A673 (cell line): ENCODE measurements at regions not wholly inside any gene's neighbourhood (a gene's known extent, or its start where the extent isn't known, plus 50 kb on each side); places are given as distances from the start of the nearest gene placed in this dataset.
A peak's percentile ranks its signal among the peaks of the same experiment; 100 is the strongest.

Experiments
- BruUV-seq: library from RNA; stranded (reverse); fragments of 400-500 nt; replicated peaks from 2 replicates; lab custom pipeline; 2021; lab: Mats Ljungman, UMichigan
- CTCF ChIA-PET: fragments of 300-600 bp; sonication (Branson Sonifier 250); formaldehyde crosslinking; loops from one replicate; lab custom pipeline; 2022; ENCODE audit warnings: antibody characterized with exemption; lab: Charles Lee
- POLR2A ChIA-PET: fragments of 300-600 bp; sonication (Branson Sonifier 250); formaldehyde crosslinking; loops from one replicate; lab custom pipeline; 2022; ENCODE audit warnings: antibody characterized with exemption; ENCODE audit not compliant: low non-redundant PET; lab: Charles Lee
- DNase-seq: peaks from one replicate; pipeline ENCODE4 v3.0.0-alpha.2; 2015; ENCODE audit warnings: low spot score
- H3K27ac ChIP-seq: fragments of 200-600 bp; sonication (generic); 2 replicates; pipeline ENCODE4 v1.5.1; 2016; ENCODE audit warnings: mixed run types, low read depth, mild to moderate bottlenecking, mixed read lengths, antibody characterized with exemption, low read length; ENCODE audit not compliant: poor library complexity, severe bottlenecking
- H3K27me3 ChIP-seq: fragments of 200-600 bp; sonication (generic); replicated peaks from 2 replicates; pipeline ENCODE4 v1.6.1; 2017; ENCODE audit warnings: mixed run types, low read depth, mild to moderate bottlenecking, mixed read lengths, antibody characterized with exemption, low read length; ENCODE audit not compliant: insufficient read depth, poor library complexity
- H3K36me3 ChIP-seq: fragments of 200-600 bp; sonication (generic); 2 replicates; pipeline ENCODE4 v1.6.1; 2016; ENCODE audit warnings: mixed run types, mild to moderate bottlenecking, mixed read lengths, antibody characterized with exemption, low read length; ENCODE audit not compliant: insufficient read depth, poor library complexity, severe bottlenecking
- H3K4me1 ChIP-seq: fragments of 200-600 bp; sonication (generic); 2 replicates; pipeline ENCODE4 v1.6.1; 2017; ENCODE audit warnings: mixed run types, mild to moderate bottlenecking, mixed read lengths, antibody characterized with exemption, low read length; ENCODE audit not compliant: insufficient read depth, poor library complexity, severe bottlenecking
- H3K4me3 ChIP-seq: fragments of 200-600 bp; sonication (generic); 2 replicates; pipeline ENCODE4 v1.5.1; 2016; ENCODE audit warnings: low read depth, mixed run types, mild to moderate bottlenecking, mixed read lengths, low read length; ENCODE audit not compliant: poor library complexity, severe bottlenecking
- H3K9me3 ChIP-seq: fragments of 200-600 bp; sonication (generic); 2 replicates; pipeline ENCODE4 v1.6.1; 2016; ENCODE audit warnings: mixed run types, low read depth, mild to moderate bottlenecking, mixed read lengths, antibody characterized with exemption, low read length; ENCODE audit not compliant: poor library complexity, severe bottlenecking
- EZH2 ChIP-seq: fragments of 200-600 bp; sonication (generic); IDR thresholded peaks from 2 replicates; pipeline ENCODE4 v1.6.1; 2017; ENCODE audit warnings: borderline replicate concordance, low read depth, mild to moderate bottlenecking, mixed read lengths, antibody characterized with exemption, low read length; ENCODE audit not compliant: poor library complexity, severe bottlenecking
- intact Hi-C: fragments of 100-400 bp; cut with micrococcal nuclease; formaldehyde crosslinking; loops from one replicate; pipeline ENCODE4 v1.10.0; 2022; ENCODE audit not compliant: unreplicated experiment
- TF ChIP-seq, protein P1 (sequence below): fragments of 300-800, 200-600 bp; sonication (generic); conservative IDR thresholded peaks from 2 replicates; pipeline ENCODE4 v1.5.1; 2017; ENCODE audit warnings: low read depth, mild to moderate bottlenecking, antibody characterized with exemption, low read length, moderate library complexity, mixed read lengths

- Histone ChIP-seq H3K27me3 (no peaks in the 10 kb centered on the region), H3K4me3 (peak overlapping the region; percentile 28), H3K27ac (peak overlapping the region; percentile 64), H3K4me1 (peaks cover 53% of the 10 kb centered on the region), H3K36me3 (no peaks in the 10 kb centered on the region), H3K9me3 (no peaks in the 10 kb centered on the region)
- CTCF ChIA-PET: no interaction called here
- TF ChIP-seq EZH2: no peak
- TF ChIP-seq, protein P1, sequence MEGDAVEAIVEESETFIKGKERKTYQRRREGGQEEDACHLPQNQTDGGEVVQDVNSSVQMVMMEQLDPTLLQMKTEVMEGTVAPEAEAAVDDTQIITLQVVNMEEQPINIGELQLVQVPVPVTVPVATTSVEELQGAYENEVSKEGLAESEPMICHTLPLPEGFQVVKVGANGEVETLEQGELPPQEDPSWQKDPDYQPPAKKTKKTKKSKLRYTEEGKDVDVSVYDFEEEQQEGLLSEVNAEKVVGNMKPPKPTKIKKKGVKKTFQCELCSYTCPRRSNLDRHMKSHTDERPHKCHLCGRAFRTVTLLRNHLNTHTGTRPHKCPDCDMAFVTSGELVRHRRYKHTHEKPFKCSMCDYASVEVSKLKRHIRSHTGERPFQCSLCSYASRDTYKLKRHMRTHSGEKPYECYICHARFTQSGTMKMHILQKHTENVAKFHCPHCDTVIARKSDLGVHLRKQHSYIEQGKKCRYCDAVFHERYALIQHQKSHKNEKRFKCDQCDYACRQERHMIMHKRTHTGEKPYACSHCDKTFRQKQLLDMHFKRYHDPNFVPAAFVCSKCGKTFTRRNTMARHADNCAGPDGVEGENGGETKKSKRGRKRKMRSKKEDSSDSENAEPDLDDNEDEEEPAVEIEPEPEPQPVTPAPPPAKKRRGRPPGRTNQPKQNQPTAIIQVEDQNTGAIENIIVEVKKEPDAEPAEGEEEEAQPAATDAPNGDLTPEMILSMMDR: no peak
- peak; percentile 91 for DNase-seq
- BruUV-seq: no TSS peak
- intact Hi-C loops: loop anchor here (10.0 kb wide), 1 partner anchor 616 kb away; the partner anchor contains the start of gene SOX11
- POLR2A ChIA-PET: interaction anchor here (0.5 to 0.6 kb wide), 2 partner anchors 9 to 55 kb away, joined by 4 to 5 read pairs; no protein-coding TSS in a partner anchor
These were observed 555.2 kb downstream of the CMPK2 start for GRCh38 chr2:6310256-6311215.

DNA sequence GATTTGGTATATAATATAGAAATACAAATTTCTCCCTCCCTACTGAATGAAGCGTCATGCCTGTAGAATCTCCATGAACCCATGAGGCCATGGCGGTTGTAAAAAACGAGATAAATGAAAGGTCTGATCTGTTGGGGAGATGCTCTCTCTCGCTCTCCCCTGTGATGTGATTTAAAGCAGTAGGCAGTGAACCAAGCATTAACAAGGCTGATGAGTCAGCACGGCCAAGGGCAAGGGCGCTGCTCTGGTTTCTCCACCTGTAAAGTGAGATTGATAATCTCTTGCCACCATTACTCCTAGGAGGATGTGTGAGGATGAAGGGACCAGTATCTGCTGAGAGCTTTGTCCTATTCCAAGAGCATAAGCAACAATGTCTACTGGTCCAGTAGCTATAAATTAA is 553.3 kb downstream of the CMPK2 start:
- BruUV-seq: no TSS peak
- TF ChIP-seq EZH2: no peak
- TF ChIP-seq, protein P1: no peak
- peaks cover 64% of the 10 kb centered on the region for H3K4me1 ChIP-seq
- no peak for DNase-seq
- no peaks in the 10 kb centered on the region for H3K9me3 ChIP-seq
- intact Hi-C loops: loop anchor here (10.0 kb wide), 1 partner anchor 618 kb away; the partner anchor contains the start of gene SOX11
- H3K36me3 ChIP-seq: no peaks in the 10 kb centered on the region
- no peak overlapping the region for H3K27ac ChIP-seq
- CTCF ChIA-PET: no interaction called here
- H3K27me3 ChIP-seq: no peaks in the 10 kb centered on the region
- POLR2A ChIA-PET: no interaction called here
- no peak overlapping the region for H3K4me3 ChIP-seq

DNA sequence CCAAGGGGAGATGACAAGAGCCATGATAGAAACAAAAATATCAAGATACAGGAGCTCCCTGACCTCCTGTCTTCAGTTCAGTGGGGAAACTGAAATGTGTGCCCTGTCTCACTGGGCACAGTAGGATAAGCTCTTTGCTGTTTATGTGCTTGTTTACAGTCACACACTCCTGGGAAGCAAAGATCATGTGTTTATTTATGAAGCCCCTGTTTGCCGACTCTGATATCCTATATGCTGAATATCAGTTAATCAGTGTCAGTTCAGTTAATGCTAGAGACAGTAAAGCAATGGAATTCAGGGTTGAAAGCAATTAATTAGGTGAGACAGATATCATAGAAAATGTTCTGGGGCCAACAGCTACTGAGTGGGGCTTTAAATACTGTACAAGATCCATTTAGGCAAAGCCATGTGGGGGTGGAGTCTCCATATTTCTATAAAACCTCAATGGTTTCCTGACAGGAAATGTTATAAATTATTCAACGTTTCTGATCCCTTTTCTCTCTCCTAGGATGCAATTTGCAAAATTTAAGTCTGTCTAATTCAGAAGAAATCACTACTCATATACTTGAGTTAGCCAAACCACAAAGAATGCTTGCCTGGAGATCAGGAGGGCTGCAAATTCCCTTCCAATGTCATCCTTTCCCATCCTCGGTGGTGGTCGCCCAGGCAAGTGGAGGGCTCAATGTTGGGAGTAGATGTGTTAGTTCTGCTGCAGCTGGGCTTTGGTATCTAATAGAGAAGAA is 551.3 kb downstream of the CMPK2 start:
- Histone ChIP-seq H3K4me1 (peaks cover 58% of the 10 kb centered on the region), H3K4me3 (peak overlapping the region; percentile 13), H3K27ac (peak overlapping the region; percentile 72), H3K36me3 (no peaks in the 10 kb centered on the region), H3K27me3 (no peaks in the 10 kb centered on the region), H3K9me3 (no peaks in the 10 kb centered on the region)
- intact Hi-C loops: loop anchor here (10.0 kb wide), 1 partner anchor 620 kb away; the partner anchor contains the start of gene SOX11
- ChIA-PET CTCF (no interaction called here), POLR2A (interaction anchor here (0.7 kb wide), 1 partner anchor 368 kb away, joined by 3 read pairs; no protein-coding TSS in a partner anchor)
- no TSS peak for BruUV-seq
- TF ChIP-seq, protein P1: no peak
- DNase-seq: peak; percentile 96
